ENCODE measurements at regions not wholly inside any gene's neighbourhood (a gene's known extent, or its start where the extent isn't known, plus 50 kb on each side); places are given as distances from the start of the nearest gene placed in this dataset.

GRCh38 chr20:58044286-58044685, 184.2 kb downstream of the ANKRD60 start:
- TF ChIP-seq, protein P1, sequence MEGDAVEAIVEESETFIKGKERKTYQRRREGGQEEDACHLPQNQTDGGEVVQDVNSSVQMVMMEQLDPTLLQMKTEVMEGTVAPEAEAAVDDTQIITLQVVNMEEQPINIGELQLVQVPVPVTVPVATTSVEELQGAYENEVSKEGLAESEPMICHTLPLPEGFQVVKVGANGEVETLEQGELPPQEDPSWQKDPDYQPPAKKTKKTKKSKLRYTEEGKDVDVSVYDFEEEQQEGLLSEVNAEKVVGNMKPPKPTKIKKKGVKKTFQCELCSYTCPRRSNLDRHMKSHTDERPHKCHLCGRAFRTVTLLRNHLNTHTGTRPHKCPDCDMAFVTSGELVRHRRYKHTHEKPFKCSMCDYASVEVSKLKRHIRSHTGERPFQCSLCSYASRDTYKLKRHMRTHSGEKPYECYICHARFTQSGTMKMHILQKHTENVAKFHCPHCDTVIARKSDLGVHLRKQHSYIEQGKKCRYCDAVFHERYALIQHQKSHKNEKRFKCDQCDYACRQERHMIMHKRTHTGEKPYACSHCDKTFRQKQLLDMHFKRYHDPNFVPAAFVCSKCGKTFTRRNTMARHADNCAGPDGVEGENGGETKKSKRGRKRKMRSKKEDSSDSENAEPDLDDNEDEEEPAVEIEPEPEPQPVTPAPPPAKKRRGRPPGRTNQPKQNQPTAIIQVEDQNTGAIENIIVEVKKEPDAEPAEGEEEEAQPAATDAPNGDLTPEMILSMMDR (IDR thresholded peaks at IDR 0.05) = no peak
- TF ChIP-seq POLR2A (IDR thresholded peaks at IDR 0.05) = no peak

Measured in uterus (tissue), 2 donors.